A673 (cell line): ENCODE measurements at regions not wholly inside any gene's neighbourhood (a gene's known extent, or its start where the extent isn't known, plus 50 kb on each side); places are given as distances from the start of the nearest gene placed in this dataset.

Experiments used
- BruUV-seq: library from RNA; stranded (reverse); fragments of 400-500 nt; replicated peaks from 2 replicates; lab custom pipeline; 2021; lab: Mats Ljungman, UMichigan
- CTCF ChIA-PET: fragments of 300-600 bp; sonication (Branson Sonifier 250); formaldehyde crosslinking; loops from one replicate; lab custom pipeline; 2022; ENCODE audit warnings: antibody characterized with exemption; lab: Charles Lee
- POLR2A ChIA-PET: fragments of 300-600 bp; sonication (Branson Sonifier 250); formaldehyde crosslinking; loops from one replicate; lab custom pipeline; 2022; ENCODE audit warnings: antibody characterized with exemption; ENCODE audit not compliant: low non-redundant PET; lab: Charles Lee
- DNase-seq: peaks from one replicate; pipeline ENCODE4 v3.0.0-alpha.2; 2015; ENCODE audit warnings: low spot score
- H3K27ac ChIP-seq: fragments of 200-600 bp; sonication (generic); 2 replicates; pipeline ENCODE4 v1.5.1; 2016; ENCODE audit warnings: mixed run types, low read depth, mild to moderate bottlenecking, mixed read lengths, antibody characterized with exemption, low read length; ENCODE audit not compliant: poor library complexity, severe bottlenecking
- H3K27me3 ChIP-seq: fragments of 200-600 bp; sonication (generic); replicated peaks from 2 replicates; pipeline ENCODE4 v1.6.1; 2017; ENCODE audit warnings: mixed run types, low read depth, mild to moderate bottlenecking, mixed read lengths, antibody characterized with exemption, low read length; ENCODE audit not compliant: insufficient read depth, poor library complexity
- H3K36me3 ChIP-seq: fragments of 200-600 bp; sonication (generic); 2 replicates; pipeline ENCODE4 v1.6.1; 2016; ENCODE audit warnings: mixed run types, mild to moderate bottlenecking, mixed read lengths, antibody characterized with exemption, low read length; ENCODE audit not compliant: insufficient read depth, poor library complexity, severe bottlenecking
- H3K4me1 ChIP-seq: fragments of 200-600 bp; sonication (generic); 2 replicates; pipeline ENCODE4 v1.6.1; 2017; ENCODE audit warnings: mixed run types, mild to moderate bottlenecking, mixed read lengths, antibody characterized with exemption, low read length; ENCODE audit not compliant: insufficient read depth, poor library complexity, severe bottlenecking
- H3K4me3 ChIP-seq: fragments of 200-600 bp; sonication (generic); 2 replicates; pipeline ENCODE4 v1.5.1; 2016; ENCODE audit warnings: low read depth, mixed run types, mild to moderate bottlenecking, mixed read lengths, low read length; ENCODE audit not compliant: poor library complexity, severe bottlenecking
- H3K9me3 ChIP-seq: fragments of 200-600 bp; sonication (generic); 2 replicates; pipeline ENCODE4 v1.6.1; 2016; ENCODE audit warnings: mixed run types, low read depth, mild to moderate bottlenecking, mixed read lengths, antibody characterized with exemption, low read length; ENCODE audit not compliant: poor library complexity, severe bottlenecking
- CTCF ChIP-seq: fragments of 300-800, 200-600 bp; sonication (generic); conservative IDR thresholded peaks from 2 replicates; pipeline ENCODE4 v1.5.1; 2017; ENCODE audit warnings: low read depth, mild to moderate bottlenecking, antibody characterized with exemption, low read length, moderate library complexity, mixed read lengths
- EZH2 ChIP-seq: fragments of 200-600 bp; sonication (generic); IDR thresholded peaks from 2 replicates; pipeline ENCODE4 v1.6.1; 2017; ENCODE audit warnings: borderline replicate concordance, low read depth, mild to moderate bottlenecking, mixed read lengths, antibody characterized with exemption, low read length; ENCODE audit not compliant: poor library complexity, severe bottlenecking
- intact Hi-C: fragments of 100-400 bp; cut with micrococcal nuclease; formaldehyde crosslinking; loops from one replicate; pipeline ENCODE4 v1.10.0; 2022; ENCODE audit not compliant: unreplicated experiment

GRCh38 chr6:74054190-74054589, 358.2 kb downstream of the CD109 start:
- Histone ChIP-seq H3K27ac (no peak overlapping the region), H3K4me3 (no peak overlapping the region), H3K36me3 (no peaks in the 10 kb centered on the region), H3K27me3 (no peaks in the 10 kb centered on the region), H3K4me1 (no peaks in the 10 kb centered on the region), H3K9me3 (no peaks in the 10 kb centered on the region)
- no TSS peak for BruUV-seq
- ChIA-PET POLR2A (interaction anchor here (0.6 kb wide), 1 partner anchor 275 kb away, joined by 3 read pairs; no protein-coding TSS in a partner anchor), CTCF (no interaction called here)
- intact Hi-C loops, result no loop called here
- no peak for DNase-seq
- TF ChIP-seq CTCF (no peak), EZH2 (no peak)

GRCh38 chr6:74050921-74051320, 354.9 kb downstream of the CD109 start:
- Histone ChIP-seq H3K27me3 (no peaks in the 10 kb centered on the region), H3K4me3 (no peak overlapping the region), H3K9me3 (no peaks in the 10 kb centered on the region), H3K4me1 (no peaks in the 10 kb centered on the region), H3K36me3 (no peaks in the 10 kb centered on the region), H3K27ac (no peak overlapping the region)
- intact Hi-C loops, result no loop called here
- POLR2A ChIA-PET, result no interaction called here
- no TSS peak for BruUV-seq
- CTCF ChIA-PET, result no interaction called here
- DNase-seq, result no peak
- TF ChIP-seq EZH2, result no peak

- TF ChIP-seq EZH2 (no peak), CTCF (no peak)
- Histone ChIP-seq H3K36me3 (no peaks in the 10 kb centered on the region), H3K27ac (no peak overlapping the region), H3K4me1 (no peaks in the 10 kb centered on the region), H3K4me3 (no peak overlapping the region), H3K9me3 (no peaks in the 10 kb centered on the region), H3K27me3 (no peaks in the 10 kb centered on the region)
- intact Hi-C loops, result no loop called here
- POLR2A ChIA-PET, result no interaction called here
- CTCF ChIA-PET, result no interaction called here
- no peak for DNase-seq
- BruUV-seq, result no TSS peak
Measured at GRCh38 chr6:74048387-74048786, 352.4 kb downstream of the CD109 start.

- no peak for TF ChIP-seq CTCF
- BruUV-seq, result no TSS peak
- H3K4me3 ChIP-seq, result no peak overlapping the region
- CTCF ChIA-PET, result no interaction called here
- no peaks in the 10 kb centered on the region for H3K9me3 ChIP-seq
- no peaks in the 10 kb centered on the region for H3K27me3 ChIP-seq
- H3K36me3 ChIP-seq, result no peaks in the 10 kb centered on the region
- POLR2A ChIA-PET, result no interaction called here
- H3K27ac ChIP-seq, result no peak overlapping the region
- intact Hi-C loops, result no loop called here
- H3K4me1 ChIP-seq, result no peaks in the 10 kb centered on the region
- no peak for DNase-seq
Measured at GRCh38 chr6:74044417-74045096, 348.6 kb downstream of the CD109 start.
